Smooth muscle cell (in vitro differentiated cells): ENCODE measurements at regions not wholly inside any gene's neighbourhood (a gene's known extent, or its start where the extent isn't known, plus 50 kb on each side); places are given as distances from the start of the nearest gene placed in this dataset.
A peak's percentile ranks its signal among the peaks of the same experiment; 100 is the strongest.

Source experiments
- DNase-seq: peaks from one replicate; lab custom pipeline; 2025; ENCODE audit not compliant: unreplicated experiment; lab: John Stamatoyannopoulos, UW
- H2AFZ ChIP-seq: fragments of 200-600 bp; sonication (generic); 2 replicates; pipeline ENCODE4 v1.6.0; 2016; ENCODE audit warnings: antibody characterized with exemption, low read depth, mild to moderate bottlenecking
- H3F3A ChIP-seq: fragments of 200-600 bp; sonication (generic); 2 replicates; pipeline ENCODE4 v1.6.0; 2017; ENCODE audit warnings: antibody characterized with exemption, low read depth
- H3K27ac ChIP-seq: fragments of 200-600 bp; sonication (generic); 2 replicates; pipeline ENCODE4 v1.5.1; 2016; ENCODE audit warnings: low read depth, mild to moderate bottlenecking
- H3K27me3 ChIP-seq: fragments of 200-600 bp; sonication (generic); 2 replicates; pipeline ENCODE4 v1.6.1; 2016; ENCODE audit warnings: low read depth, mild to moderate bottlenecking
- H3K36me3 ChIP-seq: fragments of 200-600 bp; sonication (generic); 2 replicates; pipeline ENCODE4 v1.5.1; 2016; ENCODE audit warnings: low read depth
- H3K4me1 ChIP-seq: fragments of 200-600 bp; sonication (generic); 2 replicates; pipeline ENCODE4 v1.5.1; 2016; ENCODE audit warnings: low read depth
- H3K4me2 ChIP-seq: fragments of 200-600 bp; sonication (generic); 2 replicates; pipeline ENCODE4 v1.6.0; 2016; ENCODE audit warnings: mild to moderate bottlenecking
- H3K4me3 ChIP-seq: fragments of 200-600 bp; sonication (generic); 2 replicates; pipeline ENCODE4 v1.5.1; 2016; ENCODE audit warnings: mild to moderate bottlenecking
- H3K79me2 ChIP-seq: fragments of 200-600 bp; sonication (generic); 2 replicates; pipeline ENCODE4 v1.6.0; 2016; ENCODE audit warnings: low read depth, mild to moderate bottlenecking
- H3K9ac ChIP-seq: fragments of 200-600 bp; sonication (generic); 2 replicates; pipeline ENCODE4 v1.6.0; 2016; ENCODE audit warnings: low read depth
- H3K9me3 ChIP-seq: fragments of 200-600 bp; sonication (generic); replicated peaks from 2 replicates; pipeline ENCODE4 v1.5.1; 2016; ENCODE audit warnings: low read depth
- H4K20me1 ChIP-seq: fragments of 200-600 bp; sonication (generic); 2 replicates; pipeline ENCODE4 v1.6.0; 2016; ENCODE audit warnings: low read depth
- WGBS: methylation state at CpG from one replicate; pipeline ENCODE4 v1.1.7; 2016; ENCODE audit warnings: low lambda C conversion rate; 5-methylcytosine and 5-hydroxymethylcytosine counted together
- TF ChIP-seq, protein P1 (sequence below): fragments of 200-600 bp; sonication (generic); IDR thresholded peaks from 2 replicates; pipeline ENCODE4 v1.5.1; 2017; ENCODE audit warnings: borderline replicate concordance, mild to moderate bottlenecking, antibody characterized with exemption; ENCODE audit not compliant: insufficient read depth, poor library complexity, severe bottlenecking

DNA sequence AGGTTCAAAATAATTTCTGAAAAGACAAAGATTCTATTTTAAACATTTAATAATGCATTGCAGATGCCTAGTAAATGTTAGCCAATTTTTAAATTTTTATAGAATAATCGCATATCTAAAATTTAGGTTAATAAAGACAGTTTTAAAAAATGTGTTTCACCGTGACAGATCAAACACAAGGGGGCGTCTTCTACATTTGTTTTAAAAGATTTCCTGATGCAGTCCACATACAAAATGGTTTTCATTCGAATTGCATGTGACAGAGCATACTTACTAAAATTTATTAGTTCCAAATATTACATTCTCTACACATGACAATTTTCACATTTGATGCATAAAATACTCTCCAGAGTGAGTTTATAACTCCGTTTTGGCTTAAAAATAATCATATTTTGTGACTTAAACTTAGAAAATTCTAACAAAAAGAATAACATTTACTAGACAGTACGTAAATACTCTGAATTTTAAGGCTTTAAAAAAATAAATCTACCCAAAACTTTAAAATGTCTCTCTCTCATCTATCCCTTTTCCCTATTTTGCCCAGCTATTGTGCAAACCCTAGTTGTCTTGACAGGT, 75.5 kb downstream of the ADAMTS1 start:
- Histone ChIP-seq H3K27me3 (no peaks in the 10 kb centered on the region), H3K36me3 (no peaks in the 10 kb centered on the region), H3K4me2 (no peak overlapping the region), H3K9me3 (no peaks in the 10 kb centered on the region), H3K4me3 (no peak overlapping the region), H4K20me1 (no peaks in the 10 kb centered on the region), H3K27ac (no peak overlapping the region), H2AFZ (no peak overlapping the region), H3K9ac (no peak overlapping the region), H3F3A (peaks cover 3% of the 10 kb centered on the region), H3K79me2 (no peaks in the 10 kb centered on the region), H3K4me1 (no peaks in the 10 kb centered on the region)
- DNase-seq: no peak
- TF ChIP-seq, protein P1, sequence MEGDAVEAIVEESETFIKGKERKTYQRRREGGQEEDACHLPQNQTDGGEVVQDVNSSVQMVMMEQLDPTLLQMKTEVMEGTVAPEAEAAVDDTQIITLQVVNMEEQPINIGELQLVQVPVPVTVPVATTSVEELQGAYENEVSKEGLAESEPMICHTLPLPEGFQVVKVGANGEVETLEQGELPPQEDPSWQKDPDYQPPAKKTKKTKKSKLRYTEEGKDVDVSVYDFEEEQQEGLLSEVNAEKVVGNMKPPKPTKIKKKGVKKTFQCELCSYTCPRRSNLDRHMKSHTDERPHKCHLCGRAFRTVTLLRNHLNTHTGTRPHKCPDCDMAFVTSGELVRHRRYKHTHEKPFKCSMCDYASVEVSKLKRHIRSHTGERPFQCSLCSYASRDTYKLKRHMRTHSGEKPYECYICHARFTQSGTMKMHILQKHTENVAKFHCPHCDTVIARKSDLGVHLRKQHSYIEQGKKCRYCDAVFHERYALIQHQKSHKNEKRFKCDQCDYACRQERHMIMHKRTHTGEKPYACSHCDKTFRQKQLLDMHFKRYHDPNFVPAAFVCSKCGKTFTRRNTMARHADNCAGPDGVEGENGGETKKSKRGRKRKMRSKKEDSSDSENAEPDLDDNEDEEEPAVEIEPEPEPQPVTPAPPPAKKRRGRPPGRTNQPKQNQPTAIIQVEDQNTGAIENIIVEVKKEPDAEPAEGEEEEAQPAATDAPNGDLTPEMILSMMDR: peak; percentile 69
- 41% methylated on average over 6 of the region's 6 CpGs for WGBS

DNA sequence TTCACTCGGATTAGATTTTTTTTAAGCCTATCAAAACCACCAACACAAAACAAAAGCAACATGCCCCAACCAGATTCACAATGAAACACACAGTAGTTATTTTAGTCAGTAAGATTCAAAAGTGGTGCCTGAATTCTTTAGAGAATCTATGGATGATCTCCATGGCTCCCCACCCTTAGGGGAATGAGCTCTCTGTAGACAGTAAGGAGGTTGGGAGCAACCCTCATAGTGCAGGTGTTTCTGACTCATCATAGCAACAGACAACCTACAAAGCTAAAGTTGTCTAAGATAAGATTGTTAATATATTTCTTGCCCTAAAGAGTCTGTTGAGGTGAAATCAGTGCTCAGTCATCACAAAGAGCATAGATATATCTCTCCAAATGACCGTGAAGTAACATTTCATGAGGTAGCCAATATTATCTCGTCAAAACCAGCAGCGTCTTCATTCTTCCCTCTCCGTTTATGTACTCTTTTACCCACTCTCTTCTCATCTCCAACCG, 78.3 kb downstream of the ADAMTS1 start:
- H3K4me1 ChIP-seq: no peaks in the 10 kb centered on the region
- WGBS: 89% methylated on average over 6 of the region's 6 CpGs
- no peaks in the 10 kb centered on the region for H3K36me3 ChIP-seq
- no peak overlapping the region for H3K27ac ChIP-seq
- no peak overlapping the region for H3K4me2 ChIP-seq
- no peaks in the 10 kb centered on the region for H3K27me3 ChIP-seq
- H3K9me3 ChIP-seq: no peaks in the 10 kb centered on the region
- peaks cover 3% of the 10 kb centered on the region for H3F3A ChIP-seq
- H4K20me1 ChIP-seq: no peaks in the 10 kb centered on the region
- no peak overlapping the region for H3K4me3 ChIP-seq
- TF ChIP-seq, protein P1: no peak
- no peak overlapping the region for H2AFZ ChIP-seq
- no peak overlapping the region for H3K9ac ChIP-seq
- H3K79me2 ChIP-seq: no peaks in the 10 kb centered on the region
- DNase-seq: no peak

- Histone ChIP-seq H2AFZ (no peak overlapping the region), H4K20me1 (no peaks in the 10 kb centered on the region), H3K36me3 (no peaks in the 10 kb centered on the region), H3F3A (no peaks in the 10 kb centered on the region), H3K4me1 (no peaks in the 10 kb centered on the region), H3K79me2 (no peaks in the 10 kb centered on the region), H3K9ac (no peak overlapping the region), H3K27me3 (no peaks in the 10 kb centered on the region), H3K4me2 (no peak overlapping the region), H3K4me3 (no peak overlapping the region), H3K9me3 (no peaks in the 10 kb centered on the region), H3K27ac (no peak overlapping the region)
- WGBS: 88% methylated on average over 8 of the region's 8 CpGs
- DNase-seq: no peak
- TF ChIP-seq, protein P1: no peak
These were observed 83.9 kb downstream of the ADAMTS1 start for GRCh38 chr21:26761174-26761915.
